ENCODE measurements at regions not wholly inside any gene's neighbourhood (a gene's known extent, or its start where the extent isn't known, plus 50 kb on each side); places are given as distances from the start of the nearest gene placed in this dataset.

- DNase-seq (ENCODE audit: low spot score), result no peak
Measured at GRCh38 chr14:104274806-104275205, 136.4 kb downstream of the KIF26A start.

- DNase-seq (ENCODE audit: low spot score), result no peak
Measured at GRCh38 chr14:104277416-104278213, 139.2 kb downstream of the KIF26A start.

GRCh38 chr14:104278214-104278534, 139.8 kb downstream of the KIF26A start:
- DNase-seq (ENCODE audit: low spot score), result no peak

GRCh38 chr14:104280085-104280901, 141.9 kb downstream of the KIF26A start:
- DNase-seq (ENCODE audit: low spot score), result no peak

GRCh38 chr14:104280902-104281767, 142.7 kb downstream of the KIF26A start:
- DNase-seq (ENCODE audit: low spot score), result no peak

- DNase-seq (ENCODE audit: low spot score), result no peak
Measured at GRCh38 chr14:104281768-104282301, 143.4 kb downstream of the KIF26A start.

GRCh38 chr14:104282332-104283196, 144.2 kb downstream of the KIF26A start:
- DNase-seq (ENCODE audit: low spot score), result no peak

GRCh38 chr14:104283197-104284106, 145.1 kb downstream of the KIF26A start:
- DNase-seq (ENCODE audit: low spot score), result no peak

- DNase-seq (ENCODE audit: low spot score), result no peak
Measured at GRCh38 chr14:104284107-104284592, 145.8 kb downstream of the KIF26A start.

- no peak for DNase-seq (ENCODE audit: low spot score)
Measured at GRCh38 chr14:104284636-104285507, 146.5 kb downstream of the KIF26A start.

- no peak for DNase-seq (ENCODE audit: low spot score)
Measured at GRCh38 chr14:104285508-104285840, 147.1 kb downstream of the KIF26A start.

- no peak for DNase-seq (ENCODE audit: low spot score)
Measured at GRCh38 chr14:104286086-104286485, 147.7 kb downstream of the KIF26A start.

- no peak for DNase-seq (ENCODE audit: low spot score)
Measured at GRCh38 chr14:104286496-104286895, 148.1 kb downstream of the KIF26A start.

- DNase-seq (ENCODE audit: low spot score), result no peak
Measured at GRCh38 chr14:104287301-104288009, 149.1 kb downstream of the KIF26A start.

- DNase-seq (ENCODE audit: low spot score), result no peak
Measured at GRCh38 chr14:104288272-104288671, 149.9 kb downstream of the KIF26A start.

- DNase-seq (ENCODE audit: low spot score), result no peak
Measured at GRCh38 chr14:104289507-104289906, 151.1 kb downstream of the KIF26A start.

- no peak for DNase-seq (ENCODE audit: low spot score)
Measured at GRCh38 chr14:104290058-104290667, 151.8 kb downstream of the KIF26A start.

GRCh38 chr14:104290756-104291122, 152.4 kb downstream of the KIF26A start:
- DNase-seq (ENCODE audit: low spot score), result no peak

Measured in HT-29 (cell line).